Tibial nerve (tissue), 4 donors: ENCODE measurements at regions not wholly inside any gene's neighbourhood (a gene's known extent, or its start where the extent isn't known, plus 50 kb on each side); places are given as distances from the start of the nearest gene placed in this dataset.

ENCODE experiments used
- EP300 ChIP-seq, 2 donors: sonication (generic); formaldehyde crosslinking; IDR thresholded peaks; one replicate each; pipeline ENCODE4 v1.6.1; 2017; ENCODE audit warnings: antibody characterized with exemption in 2 of 2, mild to moderate bottlenecking in 1 of 2
- POLR2A ChIP-seq, 2 donors: fragments of 450-650 bp; IDR thresholded peaks; one replicate each; pipeline ENCODE4 v1.6.1; 2017; ENCODE audit warnings: antibody characterized with exemption in 2 of 2, mild to moderate bottlenecking in 2 of 2, moderate library complexity in 2 of 2
- TF ChIP-seq, protein P1 (sequence below), 5 experiments: fragments of 200-600 bp in 3 of 5; fragments of 450-650 bp in 2 of 5; sonication (generic) in 3 of 5; IDR thresholded peaks; one replicate each; pipeline ENCODE4 v1.5.1; 2016 to 2019; ENCODE audit warnings: antibody characterized with exemption in 5 of 5, mild to moderate bottlenecking in 3 of 5, moderate library complexity in 2 of 5

DNA sequence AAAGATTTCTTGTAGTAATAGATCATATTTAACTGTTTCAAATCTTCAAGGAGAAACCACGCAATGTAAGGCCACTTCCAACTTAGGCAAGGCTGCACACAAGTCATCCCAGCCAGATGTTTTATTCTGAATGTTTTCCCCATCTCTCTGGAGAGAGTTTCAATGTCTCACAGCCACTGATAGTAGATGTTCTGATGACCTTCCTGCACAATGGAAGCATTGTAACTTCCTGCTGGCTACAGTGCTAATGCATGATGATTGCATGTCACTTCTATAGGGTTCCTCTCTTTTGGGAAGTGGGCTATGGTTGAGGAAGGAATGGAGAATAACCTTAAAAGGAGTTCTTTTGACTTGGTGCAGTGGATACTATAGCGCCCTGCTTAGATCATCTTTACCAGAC is 328.0 kb downstream of the ZNF621 start:
- TF ChIP-seq, protein P1, sequence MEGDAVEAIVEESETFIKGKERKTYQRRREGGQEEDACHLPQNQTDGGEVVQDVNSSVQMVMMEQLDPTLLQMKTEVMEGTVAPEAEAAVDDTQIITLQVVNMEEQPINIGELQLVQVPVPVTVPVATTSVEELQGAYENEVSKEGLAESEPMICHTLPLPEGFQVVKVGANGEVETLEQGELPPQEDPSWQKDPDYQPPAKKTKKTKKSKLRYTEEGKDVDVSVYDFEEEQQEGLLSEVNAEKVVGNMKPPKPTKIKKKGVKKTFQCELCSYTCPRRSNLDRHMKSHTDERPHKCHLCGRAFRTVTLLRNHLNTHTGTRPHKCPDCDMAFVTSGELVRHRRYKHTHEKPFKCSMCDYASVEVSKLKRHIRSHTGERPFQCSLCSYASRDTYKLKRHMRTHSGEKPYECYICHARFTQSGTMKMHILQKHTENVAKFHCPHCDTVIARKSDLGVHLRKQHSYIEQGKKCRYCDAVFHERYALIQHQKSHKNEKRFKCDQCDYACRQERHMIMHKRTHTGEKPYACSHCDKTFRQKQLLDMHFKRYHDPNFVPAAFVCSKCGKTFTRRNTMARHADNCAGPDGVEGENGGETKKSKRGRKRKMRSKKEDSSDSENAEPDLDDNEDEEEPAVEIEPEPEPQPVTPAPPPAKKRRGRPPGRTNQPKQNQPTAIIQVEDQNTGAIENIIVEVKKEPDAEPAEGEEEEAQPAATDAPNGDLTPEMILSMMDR (IDR thresholded peaks at IDR 0.05): no peak
- TF ChIP-seq EP300 (IDR thresholded peaks at IDR 0.05) (no peak), POLR2A (IDR thresholded peaks at IDR 0.05) (no peak)
